Amniotic epithelial cell (primary cell): ENCODE measurements at regions not wholly inside any gene's neighbourhood (a gene's known extent, or its start where the extent isn't known, plus 50 kb on each side); places are given as distances from the start of the nearest gene placed in this dataset.

Experiments
- DNase-seq: peaks from one replicate; pipeline ENCODE4 v3.0.0-alpha.2; 2010; ENCODE audit warnings: low read depth

GRCh38 chr11:119545978-119546915 is 123.3 kb upstream of the THY1 start:
- no peak for DNase-seq

GRCh38 chr11:119540370-119541125 is 117.6 kb upstream of the THY1 start:
- DNase-seq = no peak

- no peak for DNase-seq
Measured at GRCh38 chr11:119539583-119539982, 116.6 kb upstream of the THY1 start.

GRCh38 chr11:119538753-119539152 is 115.8 kb upstream of the THY1 start:
- DNase-seq = peak; percentile 59

- no peak for DNase-seq
Measured at GRCh38 chr11:119537306-119538253, 114.6 kb upstream of the THY1 start.

- DNase-seq = no peak
Measured at GRCh38 chr11:119536801-119537200, 113.8 kb upstream of the THY1 start.

GRCh38 chr11:119533921-119534736 is 111.2 kb upstream of the THY1 start:
- DNase-seq = peak; percentile 25

- DNase-seq = no peak
Measured at GRCh38 chr11:119533462-119533861, 110.5 kb upstream of the THY1 start.

GRCh38 chr11:119532551-119532950 is 109.6 kb upstream of the THY1 start:
- no peak for DNase-seq

- DNase-seq = no peak
Measured at GRCh38 chr11:119531623-119532022, 108.7 kb upstream of the THY1 start.

- DNase-seq = no peak
Measured at GRCh38 chr11:119531056-119531455, 108.1 kb upstream of the THY1 start.

- DNase-seq = no peak
Measured at GRCh38 chr11:119530509-119530908, 107.5 kb upstream of the THY1 start.

- no peak for DNase-seq
Measured at GRCh38 chr11:119529936-119530335, 107.0 kb upstream of the THY1 start.

GRCh38 chr11:119529063-119529845 is 106.3 kb upstream of the THY1 start:
- DNase-seq = no peak

- no peak for DNase-seq
Measured at GRCh38 chr11:119525867-119526196, 102.9 kb upstream of the THY1 start.

GRCh38 chr11:119525180-119525866 is 102.4 kb upstream of the THY1 start:
- no peak for DNase-seq

GRCh38 chr11:119523539-119524157 is 100.7 kb upstream of the THY1 start:
- DNase-seq = no peak

GRCh38 chr11:119522609-119523008 is 99.6 kb upstream of the THY1 start:
- DNase-seq = no peak

GRCh38 chr11:119521551-119521950 is 98.6 kb upstream of the THY1 start:
- no peak for DNase-seq
